Vagina (tissue), 2 donors: ENCODE measurements at regions not wholly inside any gene's neighbourhood (a gene's known extent, or its start where the extent isn't known, plus 50 kb on each side); places are given as distances from the start of the nearest gene placed in this dataset.

Experiments used
- POLR2A ChIP-seq, 2 donors: fragments of 450-650 bp; IDR thresholded peaks; one replicate each; pipeline ENCODE4 v1.6.1; 2017; ENCODE audit warnings: antibody characterized with exemption in 2 of 2, mild to moderate bottlenecking in 2 of 2, moderate library complexity in 2 of 2
- POLR2AphosphoS5 ChIP-seq, 2 donors: sonication (generic); formaldehyde crosslinking; IDR thresholded peaks; one replicate each; pipeline ENCODE4 v1.9.0; 2017; ENCODE audit warnings: antibody characterized with exemption in 2 of 2, mild to moderate bottlenecking in 2 of 2, low read depth in 1 of 2; ENCODE audit not compliant: insufficient read depth in 1 of 2

DNA sequence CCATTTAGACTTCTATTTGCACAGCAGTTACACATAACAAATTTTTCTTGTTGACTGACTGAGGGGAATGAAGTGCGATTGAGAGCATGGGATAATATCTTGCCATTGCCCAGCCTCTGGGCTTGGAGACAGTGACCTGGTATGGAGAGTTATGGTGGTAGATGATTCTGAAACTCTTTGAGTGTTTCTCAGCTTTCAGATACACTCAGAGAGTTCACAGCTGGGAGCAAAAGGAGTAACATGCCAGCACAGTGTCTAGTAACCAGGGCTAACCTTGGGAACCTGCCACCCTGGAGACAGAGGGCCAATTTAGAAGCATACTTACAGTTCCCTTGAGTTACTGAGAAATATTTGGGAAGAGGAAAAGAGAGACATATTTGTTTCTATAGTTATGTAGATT, 1099.3 kb upstream of the CELF4 start:
- TF ChIP-seq POLR2A (IDR thresholded peaks at IDR 0.05) (no peak), POLR2AphosphoS5 (IDR thresholded peaks at IDR 0.05; ENCODE audit: insufficient read depth in 1 of 2, low read depth in 1 of 2) (no peak)
